MM.1S (cell line): ENCODE measurements at regions not wholly inside any gene's neighbourhood (a gene's known extent, or its start where the extent isn't known, plus 50 kb on each side); places are given as distances from the start of the nearest gene placed in this dataset.

Experiments used
- DNase-seq: peaks from one replicate; pipeline ENCODE4 v3.0.0-alpha.2; 2015
- H2AFZ ChIP-seq: fragments of 300-600 bp; sonication (generic); 2 replicates; pipeline ENCODE4 v1.6.0; 2016; ENCODE audit warnings: antibody characterized with exemption, low read length
- H3F3A ChIP-seq: fragments of 300-600 bp; sonication (generic); 2 replicates; pipeline ENCODE4 v1.6.1; 2016; ENCODE audit warnings: mild to moderate bottlenecking, antibody characterized with exemption, low read length, moderate library complexity, mixed read lengths; ENCODE audit not compliant: insufficient read depth
- H3K27ac ChIP-seq: fragments of 300-600 bp; sonication (generic); 2 replicates; pipeline ENCODE4 v1.5.1; 2016; ENCODE audit warnings: mild to moderate bottlenecking, low read length
- H3K27me3 ChIP-seq: fragments of 300-600 bp; sonication (generic); replicated peaks from 2 replicates; pipeline ENCODE4 v1.6.0; 2016; ENCODE audit warnings: low read length; ENCODE audit not compliant: insufficient read depth
- H3K36me3 ChIP-seq: fragments of 300-600 bp; sonication (generic); replicated peaks from 2 replicates; pipeline ENCODE4 v1.6.1; 2016; ENCODE audit warnings: mild to moderate bottlenecking, low read length, mixed read lengths; ENCODE audit not compliant: insufficient read depth
- H3K4me1 ChIP-seq: fragments of 300-600 bp; sonication (generic); 2 replicates; pipeline ENCODE4 v1.6.1; 2016; ENCODE audit warnings: low read length, mixed read lengths
- H3K4me2 ChIP-seq: fragments of 300-600 bp; sonication (generic); 2 replicates; pipeline ENCODE4 v1.6.0; 2016; ENCODE audit warnings: low read depth, low read length
- H3K4me3 ChIP-seq: fragments of 300-600 bp; sonication (generic); 2 replicates; pipeline ENCODE4 v1.5.1; 2016; ENCODE audit warnings: low read length, mixed read lengths
- H3K79me2 ChIP-seq: fragments of 300-600 bp; sonication (generic); 2 replicates; pipeline ENCODE4 v1.6.1; 2016; ENCODE audit warnings: mixed run types, low read length, mixed read lengths
- H3K9ac ChIP-seq: fragments of 300-600 bp; sonication (generic); 2 replicates; pipeline ENCODE4 v1.6.1; 2016; ENCODE audit warnings: low read length, mixed read lengths
- H3K9me2 ChIP-seq: fragments of 300-600 bp; sonication (generic); replicated peaks from 2 replicates; pipeline ENCODE4 v1.6.1; 2016; ENCODE audit warnings: mild to moderate bottlenecking, low read length, mixed read lengths; ENCODE audit not compliant: insufficient read depth
- H3K9me3 ChIP-seq: fragments of 300-600 bp; sonication (generic); replicated peaks from 2 replicates; pipeline ENCODE4 v1.6.1; 2016; ENCODE audit warnings: mild to moderate bottlenecking, low read length, mixed read lengths; ENCODE audit not compliant: insufficient read depth
- H4K20me1 ChIP-seq: fragments of 300-600 bp; sonication (generic); 2 replicates; pipeline ENCODE4 v1.6.1; 2016; ENCODE audit warnings: mild to moderate bottlenecking, low read length, moderate library complexity, mixed read lengths; ENCODE audit not compliant: insufficient read depth
- CTCF ChIP-seq: fragments of 300-600 bp; sonication (generic); IDR thresholded peaks from 2 replicates; pipeline ENCODE4 v1.5.1; 2016; ENCODE audit warnings: antibody characterized with exemption, low read length, mixed read lengths
- EZH2 ChIP-seq: fragments of 300-600 bp; sonication (generic); optimal IDR thresholded peaks from 2 replicates; pipeline ENCODE3; 2017; ENCODE audit warnings: low read depth, mild to moderate bottlenecking, antibody characterized with exemption, low read length, mixed read lengths
- EZH2phosphoT487 ChIP-seq: fragments of 300-600 bp; sonication (generic); IDR thresholded peaks from 2 replicates; pipeline ENCODE4 v1.6.1; 2018; ENCODE audit warnings: antibody characterized with exemption, low read length

- H3K27me3 ChIP-seq, result no peaks in the 10 kb centered on the region
- no peak overlapping the region for H3K27ac ChIP-seq
- no peaks in the 10 kb centered on the region for H3F3A ChIP-seq
- no peaks in the 10 kb centered on the region for H4K20me1 ChIP-seq
- no peak overlapping the region for H3K4me2 ChIP-seq
- no peaks in the 10 kb centered on the region for H3K79me2 ChIP-seq
- no peak overlapping the region for H3K9ac ChIP-seq
- H3K9me3 ChIP-seq, result no peaks in the 10 kb centered on the region
- H3K9me2 ChIP-seq, result no peaks in the 10 kb centered on the region
- TF ChIP-seq EZH2 (no peak), EZH2phosphoT487 (no peak), CTCF (no peak)
- H3K4me1 ChIP-seq, result no peaks in the 10 kb centered on the region
- no peak overlapping the region for H3K4me3 ChIP-seq
- no peaks in the 10 kb centered on the region for H3K36me3 ChIP-seq
- no peak for DNase-seq
- no peak overlapping the region for H2AFZ ChIP-seq
Measured at GRCh38 chr6:6750594-6751265, 162.2 kb downstream of the LY86 start.

GRCh38 chr6:6751266-6751596, 162.7 kb downstream of the LY86 start:
- Histone ChIP-seq H3K4me3 (no peak overlapping the region), H4K20me1 (no peaks in the 10 kb centered on the region), H3K9me2 (no peaks in the 10 kb centered on the region), H3K27me3 (no peaks in the 10 kb centered on the region), H3K4me1 (no peaks in the 10 kb centered on the region), H3K27ac (no peak overlapping the region), H3K9me3 (no peaks in the 10 kb centered on the region), H3K9ac (no peak overlapping the region), H3K4me2 (no peak overlapping the region), H3K79me2 (no peaks in the 10 kb centered on the region), H3F3A (no peaks in the 10 kb centered on the region), H3K36me3 (no peaks in the 10 kb centered on the region), H2AFZ (no peak overlapping the region)
- TF ChIP-seq EZH2 (no peak), EZH2phosphoT487 (no peak), CTCF (no peak)
- no peak for DNase-seq

- no peak overlapping the region for H3K27ac ChIP-seq
- H3K9ac ChIP-seq, result no peak overlapping the region
- H4K20me1 ChIP-seq, result no peaks in the 10 kb centered on the region
- H3K4me2 ChIP-seq, result no peak overlapping the region
- no peak overlapping the region for H3K4me3 ChIP-seq
- no peaks in the 10 kb centered on the region for H3K9me3 ChIP-seq
- no peak overlapping the region for H2AFZ ChIP-seq
- H3K27me3 ChIP-seq, result no peaks in the 10 kb centered on the region
- H3K4me1 ChIP-seq, result no peaks in the 10 kb centered on the region
- no peak for DNase-seq
- no peaks in the 10 kb centered on the region for H3K9me2 ChIP-seq
- no peaks in the 10 kb centered on the region for H3K79me2 ChIP-seq
- TF ChIP-seq EZH2phosphoT487 (no peak), EZH2 (no peak), CTCF (no peak)
- no peaks in the 10 kb centered on the region for H3F3A ChIP-seq
- no peaks in the 10 kb centered on the region for H3K36me3 ChIP-seq
Measured at GRCh38 chr6:6751619-6752023, 163.1 kb downstream of the LY86 start.
